ENCODE measurements at regions not wholly inside any gene's neighbourhood (a gene's known extent, or its start where the extent isn't known, plus 50 kb on each side); places are given as distances from the start of the nearest gene placed in this dataset.
"Not testable (repeated sequence)": the region's sequence is repeated elsewhere in the genome, so short reads cannot be mapped to it uniquely, and the experiment has no call there.

GRCh38 chr5:144048259-144048856 lies 122.1 kb downstream of the YIPF5 start:
- intact Hi-C loops (cut with micrococcal nuclease) = no loop called here
- H3K36me3 ChIP-seq (ENCODE audit: control insufficient read depth in 2 of 3, insufficient read depth in 3 of 3, low read length in 3 of 3) = no peaks in the 10 kb centered on the region
- Mint-ChIP-seq H3K9me3 (peaks cover 0 to 6% (median 0%) of the 10 kb centered on the region in 11 donors), H3K36me3 (no peaks in the 10 kb centered on the region), H3K27ac (no peak overlapping the region), H3K27me3 (peaks cover 0 to 23% (median 5%) of the 10 kb centered on the region in 5 donors), H3K4me1 (no peaks in the 10 kb centered on the region), H3K4me3 (no peak overlapping the region)
- POLR2A ChIA-PET = no interaction called here
- DNase-seq (no peak), ATAC-seq (no peak)
- H3K4me1 ChIP-seq (ENCODE audit: control insufficient read depth in 2 of 2, insufficient read depth in 2 of 2, low read length in 2 of 2) = no peaks in the 10 kb centered on the region
- no peaks in the 10 kb centered on the region for H3K9me3 ChIP-seq (ENCODE audit: control insufficient read depth in 2 of 3, low read length in 3 of 3)
- CTCF ChIA-PET = no interaction called here
- no peak overlapping the region for H3K27ac ChIP-seq (ENCODE audit: low read depth, low read length)
- H3K27me3 ChIP-seq (ENCODE audit: control insufficient read depth in 2 of 2, insufficient read depth in 2 of 2, low read length in 2 of 2) = no peaks in the 10 kb centered on the region
- H3K4me3 ChIP-seq (ENCODE audit: low read length) = no peak overlapping the region

DNA sequence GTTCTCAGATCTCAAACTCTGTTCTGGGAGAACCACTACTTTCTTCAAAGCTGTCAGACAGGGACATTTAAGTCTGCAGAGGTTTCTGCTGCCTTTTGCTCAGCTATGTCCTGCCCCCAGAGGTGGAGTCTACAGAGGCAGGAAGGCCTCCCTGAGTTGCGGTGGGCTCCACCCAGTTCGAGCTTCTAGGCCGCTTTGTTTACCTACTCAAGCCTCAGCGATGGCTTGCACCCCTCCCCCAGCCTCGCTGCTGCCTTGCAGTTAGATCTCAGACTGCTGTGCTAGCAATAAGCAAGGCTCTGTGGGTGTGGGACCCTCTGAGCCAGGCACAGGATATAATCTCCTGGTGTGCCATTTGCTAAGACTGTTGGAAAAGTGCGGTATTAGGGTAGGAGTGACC lies 115.1 kb downstream of the YIPF5 start:
- DNase-seq; H3K4me3 ChIP-seq (ENCODE audit: low read length); H3K9me3 ChIP-seq (ENCODE audit: control insufficient read depth in 2 of 3, low read length in 3 of 3); intact Hi-C loops (cut with micrococcal nuclease); H3K4me1 Mint-ChIP-seq; H3K36me3 ChIP-seq (ENCODE audit: control insufficient read depth in 2 of 3, insufficient read depth in 3 of 3, low read length in 3 of 3); ATAC-seq; H3K4me3 Mint-ChIP-seq; H3K27ac ChIP-seq (ENCODE audit: low read depth, low read length); CTCF ChIA-PET; H3K36me3 Mint-ChIP-seq; POLR2A ChIA-PET; H3K27ac Mint-ChIP-seq; H3K27me3 ChIP-seq (ENCODE audit: control insufficient read depth in 2 of 2, insufficient read depth in 2 of 2, low read length in 2 of 2); H3K4me1 ChIP-seq (ENCODE audit: control insufficient read depth in 2 of 2, insufficient read depth in 2 of 2, low read length in 2 of 2): not testable (repeated sequence)
- H3K27me3 Mint-ChIP-seq = peaks cover 0 to 24% (median 13%) of the 10 kb centered on the region in 5 donors
- H3K9me3 Mint-ChIP-seq = peaks cover 0 to 26% (median 7%) of the 10 kb centered on the region in 11 donors

GRCh38 chr5:144060091-144060490 lies 110.4 kb downstream of the YIPF5 start:
- POLR2A ChIA-PET, ATAC-seq: not testable (repeated sequence)

GRCh38 chr5:144060598-144060997 lies 109.9 kb downstream of the YIPF5 start:
- no peak overlapping the region for H3K27ac Mint-ChIP-seq
- ATAC-seq = no peak
- peaks cover 0 to 13% (median 6%) of the 10 kb centered on the region in 5 donors for H3K27me3 Mint-ChIP-seq
- Histone ChIP-seq H3K4me3 (ENCODE audit: low read length) (no peak overlapping the region), H3K9me3 (ENCODE audit: control insufficient read depth in 2 of 3, low read length in 3 of 3) (no peaks in the 10 kb centered on the region), H3K4me1 (ENCODE audit: control insufficient read depth in 2 of 2, insufficient read depth in 2 of 2, low read length in 2 of 2) (no peaks in the 10 kb centered on the region), H3K27ac (ENCODE audit: low read depth, low read length) (no peak overlapping the region), H3K27me3 (ENCODE audit: control insufficient read depth in 2 of 2, insufficient read depth in 2 of 2, low read length in 2 of 2) (no peaks in the 10 kb centered on the region), H3K36me3 (ENCODE audit: control insufficient read depth in 2 of 3, insufficient read depth in 3 of 3, low read length in 3 of 3) (no peaks in the 10 kb centered on the region)
- peaks cover 0 to 6% (median 5%) of the 10 kb centered on the region in 5 donors for H3K36me3 Mint-ChIP-seq
- POLR2A ChIA-PET = no interaction called here
- CTCF ChIA-PET = interaction anchor here (0.6 kb wide), 1 partner anchor 942 kb away, joined by 3 read pairs; no protein-coding TSS in a partner anchor
- intact Hi-C loops (cut with micrococcal nuclease) = no loop called here
- no peak overlapping the region for H3K4me3 Mint-ChIP-seq
- H3K4me1 Mint-ChIP-seq = peaks cover 0 to 3% (median 0%) of the 10 kb centered on the region in 7 donors
- DNase-seq = no peak
- peaks cover 0 to 29% (median 9%) of the 10 kb centered on the region in 11 donors for H3K9me3 Mint-ChIP-seq

More at GRCh38 chr5:144060091-144060490, 110.4 kb downstream of the YIPF5 start:
- H3K9me3 ChIP-seq (ENCODE audit: control insufficient read depth in 2 of 3, low read length in 3 of 3); H3K4me3 Mint-ChIP-seq; H3K36me3 Mint-ChIP-seq; H3K4me3 ChIP-seq (ENCODE audit: low read length); H3K27me3 ChIP-seq (ENCODE audit: control insufficient read depth in 2 of 2, insufficient read depth in 2 of 2, low read length in 2 of 2); H3K4me1 Mint-ChIP-seq; H3K4me1 ChIP-seq (ENCODE audit: control insufficient read depth in 2 of 2, insufficient read depth in 2 of 2, low read length in 2 of 2); H3K27ac ChIP-seq (ENCODE audit: low read depth, low read length); H3K36me3 ChIP-seq (ENCODE audit: control insufficient read depth in 2 of 3, insufficient read depth in 3 of 3, low read length in 3 of 3); DNase-seq; H3K27ac Mint-ChIP-seq; intact Hi-C loops (cut with micrococcal nuclease): not testable (repeated sequence)
- Mint-ChIP-seq H3K27me3 (peaks cover 0 to 13% (median 6%) of the 10 kb centered on the region in 5 donors), H3K9me3 (peaks cover 0 to 29% (median 9%) of the 10 kb centered on the region in 11 donors)
- CTCF ChIA-PET = interaction anchor here (0.6 kb wide), 1 partner anchor 941 kb away, joined by 3 read pairs; no protein-coding TSS in a partner anchor

DNA sequence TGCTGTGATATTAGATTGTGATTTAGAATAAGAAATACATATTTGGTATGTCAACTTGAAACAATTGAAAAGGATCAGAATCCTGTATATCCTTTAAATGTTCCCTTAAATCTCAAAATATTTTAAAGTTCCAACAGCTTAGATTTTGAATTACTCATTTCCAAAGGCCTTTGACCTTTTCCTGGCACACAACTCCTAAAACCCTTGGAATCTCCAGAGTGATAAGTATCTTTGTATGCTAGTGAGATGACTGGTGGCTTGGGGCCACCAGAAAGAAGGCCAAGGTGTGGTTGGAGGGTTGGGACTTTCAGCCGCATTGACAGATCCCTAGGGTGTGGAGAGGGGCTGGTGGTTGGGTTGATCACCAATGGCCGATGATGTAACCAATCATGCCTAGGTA lies 104.7 kb downstream of the YIPF5 start:
- intact Hi-C loops (cut with micrococcal nuclease) = no loop called here
- Mint-ChIP-seq H3K4me1 (peaks cover 0 to 1% (median 0%) of the 10 kb centered on the region in 7 donors), H3K4me3 (no peak overlapping the region), H3K27ac (no peak overlapping the region), H3K36me3 (peaks cover 0 to 1% (median 0%) of the 10 kb centered on the region in 5 donors), H3K27me3 (no peaks in the 10 kb centered on the region), H3K9me3 (peaks cover 0 to 4% (median under 1%) of the 10 kb centered on the region in 11 donors)
- Histone ChIP-seq H3K4me1 (ENCODE audit: control insufficient read depth in 2 of 2, insufficient read depth in 2 of 2, low read length in 2 of 2) (no peaks in the 10 kb centered on the region), H3K4me3 (ENCODE audit: low read length) (no peak overlapping the region), H3K9me3 (ENCODE audit: control insufficient read depth in 2 of 3, low read length in 3 of 3) (no peaks in the 10 kb centered on the region), H3K36me3 (ENCODE audit: control insufficient read depth in 2 of 3, insufficient read depth in 3 of 3, low read length in 3 of 3) (no peaks in the 10 kb centered on the region), H3K27me3 (ENCODE audit: control insufficient read depth in 2 of 2, insufficient read depth in 2 of 2, low read length in 2 of 2) (no peaks in the 10 kb centered on the region), H3K27ac (ENCODE audit: low read depth, low read length) (no peak overlapping the region)
- ATAC-seq = no peak
- ChIA-PET POLR2A (no interaction called here), CTCF (no interaction called here)
- DNase-seq = no peak

DNA sequence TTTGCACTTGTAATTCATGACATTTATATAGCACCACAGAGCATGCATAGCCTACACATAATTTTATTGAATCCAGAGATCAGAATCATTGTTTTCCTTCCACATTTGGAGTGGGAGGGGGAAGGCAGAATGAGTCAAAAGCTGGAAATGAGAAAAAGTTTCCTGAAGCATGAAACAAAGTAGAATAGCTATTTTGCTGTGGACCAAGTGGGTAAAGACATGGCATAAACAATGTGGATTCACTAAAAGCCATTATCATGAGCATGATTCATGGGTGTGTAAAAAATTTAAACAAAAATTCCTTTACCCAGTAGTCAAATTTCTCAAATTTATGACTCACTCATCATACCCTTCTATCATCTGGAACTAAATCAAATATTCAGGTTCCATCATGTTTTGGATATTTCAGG lies 97.9 kb downstream of the YIPF5 start:
- Mint-ChIP-seq H3K4me1 (no peaks in the 10 kb centered on the region), H3K27ac (no peak overlapping the region), H3K9me3 (peaks cover 0 to 10% (median 5%) of the 10 kb centered on the region in 11 donors), H3K36me3 (peaks cover 0 to 7% (median 0%) of the 10 kb centered on the region in 5 donors), H3K27me3 (peaks cover 3 to 28% (median 14%) of the 10 kb centered on the region in 5 donors), H3K4me3 (no peak overlapping the region)
- no peaks in the 10 kb centered on the region for H3K9me3 ChIP-seq (ENCODE audit: control insufficient read depth in 2 of 3, low read length in 3 of 3)
- ChIA-PET CTCF (no interaction called here), POLR2A (interaction anchor here (1.0 kb wide), 1 partner anchor 64 kb away, joined by 3 read pairs; no protein-coding TSS in a partner anchor)
- ATAC-seq (no peak), DNase-seq (no peak)
- no peaks in the 10 kb centered on the region for H3K27me3 ChIP-seq (ENCODE audit: control insufficient read depth in 2 of 2, insufficient read depth in 2 of 2, low read length in 2 of 2)
- no peaks in the 10 kb centered on the region for H3K36me3 ChIP-seq (ENCODE audit: control insufficient read depth in 2 of 3, insufficient read depth in 3 of 3, low read length in 3 of 3)
- no peak overlapping the region for H3K4me3 ChIP-seq (ENCODE audit: low read length)
- intact Hi-C loops (cut with micrococcal nuclease) = no loop called here
- no peaks in the 10 kb centered on the region for H3K4me1 ChIP-seq (ENCODE audit: control insufficient read depth in 2 of 2, insufficient read depth in 2 of 2, low read length in 2 of 2)
- no peak overlapping the region for H3K27ac ChIP-seq (ENCODE audit: low read depth, low read length)

- intact Hi-C loops (cut with micrococcal nuclease) = no loop called here
- Histone ChIP-seq H3K27me3 (ENCODE audit: control insufficient read depth in 2 of 2, insufficient read depth in 2 of 2, low read length in 2 of 2) (no peaks in the 10 kb centered on the region), H3K4me3 (ENCODE audit: low read length) (no peak overlapping the region), H3K9me3 (ENCODE audit: control insufficient read depth in 2 of 3, low read length in 3 of 3) (no peaks in the 10 kb centered on the region), H3K4me1 (ENCODE audit: control insufficient read depth in 2 of 2, insufficient read depth in 2 of 2, low read length in 2 of 2) (no peaks in the 10 kb centered on the region), H3K27ac (ENCODE audit: low read depth, low read length) (no peak overlapping the region), H3K36me3 (ENCODE audit: control insufficient read depth in 2 of 3, insufficient read depth in 3 of 3, low read length in 3 of 3) (no peaks in the 10 kb centered on the region)
- Mint-ChIP-seq H3K27me3 (peaks cover 13 to 38% (median 22%) of the 10 kb centered on the region in 5 donors), H3K36me3 (peaks cover 0 to 14% (median 0%) of the 10 kb centered on the region in 5 donors), H3K9me3 (peaks cover 0 to 44% (median 18%) of the 10 kb centered on the region in 11 donors), H3K4me1 (no peaks in the 10 kb centered on the region), H3K27ac (no peak overlapping the region), H3K4me3 (no peak overlapping the region)
- ATAC-seq = no peak
- CTCF ChIA-PET = interaction anchor here (0.6 kb wide), 1 partner anchor 106 kb away, joined by 3 read pairs; no protein-coding TSS in a partner anchor
- DNase-seq = no peak
- POLR2A ChIA-PET = no interaction called here
Measured at GRCh38 chr5:144076521-144077083, 93.9 kb downstream of the YIPF5 start.

Measured in naive thymus-derived CD4-positive, alpha-beta T cell (primary cell).